ENCODE measurements at regions not wholly inside any gene's neighbourhood (a gene's known extent, or its start where the extent isn't known, plus 50 kb on each side); places are given as distances from the start of the nearest gene placed in this dataset.
"Not testable (repeated sequence)": the region's sequence is repeated elsewhere in the genome, so short reads cannot be mapped to it uniquely, and the experiment has no call there.

- not testable (repeated sequence) for TF ChIP-seq POLR2AphosphoS5 (IDR thresholded peaks at IDR 0.05); CTCF (IDR thresholded peaks at IDR 0.05 in 8 of 11, conservative IDR thresholded peaks at IDR 0.05 in 3 of 11); POLR2A (IDR thresholded peaks at IDR 0.05)
Measured at GRCh38 chr15:77939026-77939425, 138.5 kb downstream of the TBC1D2B start.
